Daoy (cell line): ENCODE measurements at regions not wholly inside any gene's neighbourhood (a gene's known extent, or its start where the extent isn't known, plus 50 kb on each side); places are given as distances from the start of the nearest gene placed in this dataset.
A peak's percentile ranks its signal among the peaks of the same experiment; 100 is the strongest.
"Not testable (repeated sequence)": the region's sequence is repeated elsewhere in the genome, so short reads cannot be mapped to it uniquely, and the experiment has no call there.

Source experiments
- DNase-seq: peaks from one replicate; pipeline ENCODE4 v3.0.0-alpha.2; 2015; ENCODE audit warnings: low read depth

DNA sequence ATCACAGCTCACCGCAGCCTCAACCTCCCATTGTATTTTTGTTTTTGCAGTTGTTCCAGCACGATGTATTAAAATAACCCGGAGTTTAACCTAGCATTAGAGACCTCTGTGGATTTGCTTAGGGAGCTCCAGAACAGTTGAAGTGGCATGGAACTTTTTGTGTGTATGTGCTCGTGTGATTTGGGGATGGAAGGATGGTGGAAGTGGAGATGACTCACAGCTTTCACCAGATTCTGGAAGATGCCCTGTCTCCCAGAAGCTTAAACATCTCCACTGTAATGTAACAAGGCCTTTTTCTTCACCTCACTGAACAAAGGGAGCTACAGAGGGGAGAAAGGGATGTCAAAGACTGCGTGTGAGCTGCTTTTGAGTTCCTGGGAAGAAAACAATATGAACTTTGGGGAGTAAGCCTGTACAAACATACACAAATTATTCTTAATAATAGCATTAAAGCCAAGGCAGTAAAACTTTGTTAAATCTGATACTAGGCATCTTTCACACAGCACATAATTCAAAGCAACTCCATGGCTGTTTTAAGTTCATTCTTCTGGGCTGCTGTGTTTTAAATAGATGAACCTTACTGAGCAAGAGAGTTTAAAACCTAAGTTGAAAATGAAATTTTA is 226.4 kb downstream of the ADAMTS15 start:
- peak; percentile 23 for DNase-seq

DNA sequence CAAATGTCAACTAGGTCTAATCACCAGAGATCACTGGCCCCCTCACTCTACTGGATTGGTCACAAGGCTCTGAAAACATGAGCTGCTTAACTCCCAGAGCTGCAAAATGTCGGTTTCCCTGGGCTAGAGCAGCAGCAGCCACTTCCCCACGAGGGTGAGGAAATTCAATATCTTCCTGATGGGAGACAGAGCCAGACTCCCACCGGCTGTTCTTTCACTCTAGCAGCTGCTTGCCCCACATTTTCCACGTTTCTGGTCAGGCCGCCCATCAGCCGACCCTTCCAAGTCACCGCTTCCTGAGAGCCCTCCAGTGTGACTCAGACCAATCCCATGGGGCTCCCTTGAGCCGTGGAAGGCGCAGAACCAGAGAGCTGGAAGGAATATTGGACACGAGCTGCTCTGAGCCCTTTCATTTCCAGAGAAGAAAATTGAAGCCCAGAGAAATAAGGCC is 227.0 kb downstream of the ADAMTS15 start:
- peak; percentile 92 for DNase-seq

- DNase-seq = no peak
Measured at GRCh38 chr11:130675917-130676316, 227.5 kb downstream of the ADAMTS15 start.

GRCh38 chr11:130677486-130678153 is 229.2 kb downstream of the ADAMTS15 start:
- peak; percentile 92 for DNase-seq

DNA sequence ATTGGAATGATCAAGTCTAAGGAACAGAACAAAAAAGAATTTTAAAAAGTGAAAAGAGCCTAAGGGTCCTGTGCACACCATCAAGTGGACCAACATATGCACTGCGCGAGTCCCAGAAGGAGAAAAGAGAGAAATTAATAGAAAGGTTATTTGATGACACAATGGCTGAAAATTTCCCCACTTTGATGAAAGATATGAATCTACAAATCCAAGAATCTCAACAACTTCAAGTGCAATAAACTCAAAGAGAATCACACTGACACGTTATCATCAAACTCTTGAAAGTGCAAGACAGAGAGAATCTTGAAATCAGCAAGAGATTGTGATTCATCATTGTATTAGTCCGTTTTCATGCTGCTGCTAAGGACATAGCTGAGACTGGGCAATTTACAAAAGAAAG is 230.8 kb downstream of the ADAMTS15 start:
- DNase-seq = no peak

DNA sequence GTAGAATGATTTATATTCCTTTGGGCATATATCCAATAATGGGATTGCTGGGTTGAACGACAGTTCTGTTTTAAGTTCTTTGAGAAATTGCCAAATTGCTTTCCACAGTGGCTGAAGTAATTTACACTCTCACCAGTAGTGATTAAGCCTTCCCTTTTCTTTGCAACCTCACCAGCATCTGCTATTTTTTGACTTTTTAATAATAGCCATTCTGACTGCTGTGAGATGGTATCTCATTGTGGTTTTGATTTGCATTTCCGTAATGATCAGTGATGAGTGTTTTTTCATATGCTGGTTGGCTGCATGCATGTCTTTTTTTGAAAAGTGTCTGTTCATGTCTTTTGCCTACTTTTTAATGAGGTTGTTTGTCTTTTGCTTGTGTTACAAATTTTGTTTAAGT is 233.8 kb downstream of the SNX19 start:
- DNase-seq = not testable (repeated sequence)

- no peak for DNase-seq
Measured at GRCh38 chr11:130689222-130689908, 226.9 kb downstream of the SNX19 start.

GRCh38 chr11:130691581-130691980 is 224.7 kb downstream of the SNX19 start:
- DNase-seq = no peak

DNA sequence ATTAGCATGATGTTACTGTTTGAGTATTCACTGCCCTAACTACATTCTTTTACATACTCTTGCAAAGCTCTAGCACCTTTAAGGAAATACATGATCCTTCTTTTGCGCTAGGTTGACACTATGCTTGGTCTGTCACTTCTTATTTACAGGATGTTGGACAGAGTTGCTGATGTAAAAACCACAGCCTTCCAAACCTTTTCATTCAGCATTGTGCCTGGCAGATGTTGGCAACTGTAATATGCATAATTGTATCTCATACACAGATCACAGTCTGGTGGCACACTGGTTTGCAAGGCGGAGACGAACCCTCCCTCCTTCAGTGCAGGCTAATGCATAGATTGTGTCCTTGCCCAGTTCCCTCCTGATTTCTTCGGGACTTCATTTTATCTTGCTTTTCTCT is 224.1 kb downstream of the SNX19 start:
- DNase-seq = no peak

DNA sequence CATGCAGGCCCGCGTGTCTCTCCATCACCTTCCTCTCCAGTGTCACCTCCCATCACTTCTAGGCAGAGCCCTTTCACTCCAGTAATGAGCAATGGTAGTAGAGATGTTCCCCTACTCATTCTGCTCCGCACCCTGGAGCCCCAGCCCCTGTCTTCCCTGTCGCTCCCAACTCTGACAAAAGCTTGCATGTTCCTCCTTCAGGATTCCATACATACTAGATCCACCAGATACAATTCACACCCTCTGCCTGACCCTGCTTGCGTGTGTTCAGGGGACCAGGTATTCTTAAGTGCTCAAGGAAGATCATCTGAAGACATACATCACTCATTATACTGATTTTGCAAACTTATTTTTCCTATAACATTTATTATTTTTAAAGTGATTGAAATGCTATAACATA is 222.7 kb downstream of the SNX19 start:
- no peak for DNase-seq

GRCh38 chr11:130694488-130695045 is 221.7 kb downstream of the SNX19 start:
- DNase-seq = no peak

DNA sequence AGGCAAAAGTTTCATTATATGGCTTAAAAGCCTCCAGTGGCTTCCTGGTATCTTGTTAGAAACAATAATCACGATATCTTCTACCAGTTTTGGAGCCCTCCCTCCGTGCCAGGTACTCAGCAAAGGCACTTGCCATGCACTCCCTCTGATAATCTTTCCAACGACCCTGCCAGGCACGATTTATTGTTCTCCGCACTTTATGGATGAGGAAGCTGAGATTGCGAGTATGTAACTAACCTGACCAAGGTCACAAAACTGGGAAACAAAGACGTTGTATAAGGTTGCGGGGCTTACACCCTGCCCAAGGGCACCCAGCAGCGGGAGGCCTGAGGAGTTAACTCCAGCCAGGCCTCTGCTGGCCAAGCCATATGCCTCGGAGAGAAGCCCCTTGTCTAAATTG is 218.1 kb downstream of the SNX19 start:
- no peak for DNase-seq

GRCh38 chr11:130699561-130699960 is 216.7 kb downstream of the SNX19 start:
- DNase-seq = no peak

- DNase-seq = no peak
Measured at GRCh38 chr11:130700092-130700491, 216.2 kb downstream of the SNX19 start.

DNA sequence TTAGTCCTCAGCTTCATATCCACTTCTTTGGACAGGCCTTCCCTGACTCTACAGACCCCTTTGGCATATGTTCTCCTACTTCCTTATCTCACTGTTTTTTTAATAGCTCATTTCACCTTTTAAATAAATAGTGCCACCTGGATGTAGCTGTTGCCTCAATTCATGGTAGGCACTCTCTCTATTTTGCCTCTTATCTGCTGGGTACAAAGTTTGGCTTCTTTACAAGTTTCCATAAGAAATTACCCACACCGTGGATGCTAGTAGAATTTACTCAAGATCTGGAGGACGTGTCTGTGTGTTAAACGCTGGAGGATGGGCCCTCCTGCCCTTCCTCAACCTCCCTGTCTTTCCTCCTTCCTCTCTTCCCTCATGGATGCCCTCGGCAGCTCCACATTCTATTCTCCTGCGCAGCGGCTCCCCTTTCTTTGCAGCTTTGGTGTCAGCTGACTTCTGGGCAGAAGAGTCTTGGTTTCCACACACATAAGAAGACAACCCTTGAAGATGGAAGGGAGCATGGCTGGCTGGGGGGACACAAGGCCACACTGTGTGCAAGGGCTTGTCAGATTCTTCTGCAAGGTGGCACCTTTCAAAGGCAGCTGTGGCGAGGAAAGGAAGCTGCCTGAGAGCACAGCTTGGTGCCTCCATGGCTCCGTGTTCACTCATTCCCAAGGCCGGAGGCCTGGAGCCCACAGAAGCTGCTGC is 212.6 kb downstream of the SNX19 start:
- DNase-seq = no peak

GRCh38 chr11:130705670-130706421 is 210.4 kb downstream of the SNX19 start:
- DNase-seq = peak; percentile 37

DNA sequence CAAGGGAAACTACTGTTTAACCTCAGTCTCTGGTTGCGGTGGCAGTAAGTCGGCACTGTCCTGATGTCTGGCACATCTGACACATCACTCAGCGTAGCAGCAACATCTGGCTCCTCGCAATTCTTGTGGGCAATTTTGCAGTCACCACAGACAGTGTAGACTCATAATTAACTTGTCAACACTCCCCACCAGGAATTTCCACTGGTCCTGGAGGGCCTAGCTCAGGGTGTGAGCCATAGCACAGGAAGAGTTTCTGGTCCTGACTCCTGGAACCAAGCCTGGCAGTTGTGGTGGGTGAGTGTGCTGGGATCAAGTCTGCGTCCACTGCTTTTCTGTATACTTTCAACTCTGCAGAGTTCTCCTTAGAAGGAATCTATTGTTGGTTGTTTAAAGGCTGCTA is 209.7 kb downstream of the SNX19 start:
- peak; percentile 94 for DNase-seq

DNA sequence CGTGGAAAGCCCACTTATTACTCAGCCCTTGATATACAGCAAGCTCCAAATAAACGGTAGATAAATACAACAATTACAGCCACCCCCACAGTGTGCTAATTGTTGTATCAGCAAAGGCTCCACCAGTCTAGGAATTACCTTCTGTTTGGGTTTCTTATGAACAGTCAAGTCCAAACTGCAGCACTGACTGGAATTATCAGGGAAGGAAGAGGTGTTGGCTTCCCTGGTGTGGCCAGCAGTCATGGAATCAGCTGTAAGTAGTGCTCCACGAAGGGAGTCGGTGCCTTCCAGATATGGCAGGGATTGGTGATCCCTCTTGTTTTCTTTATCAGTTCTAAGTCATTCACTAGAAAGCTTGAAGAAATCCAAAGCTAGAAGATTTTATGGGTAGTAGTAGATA is 209.1 kb downstream of the SNX19 start:
- DNase-seq = no peak

DNA sequence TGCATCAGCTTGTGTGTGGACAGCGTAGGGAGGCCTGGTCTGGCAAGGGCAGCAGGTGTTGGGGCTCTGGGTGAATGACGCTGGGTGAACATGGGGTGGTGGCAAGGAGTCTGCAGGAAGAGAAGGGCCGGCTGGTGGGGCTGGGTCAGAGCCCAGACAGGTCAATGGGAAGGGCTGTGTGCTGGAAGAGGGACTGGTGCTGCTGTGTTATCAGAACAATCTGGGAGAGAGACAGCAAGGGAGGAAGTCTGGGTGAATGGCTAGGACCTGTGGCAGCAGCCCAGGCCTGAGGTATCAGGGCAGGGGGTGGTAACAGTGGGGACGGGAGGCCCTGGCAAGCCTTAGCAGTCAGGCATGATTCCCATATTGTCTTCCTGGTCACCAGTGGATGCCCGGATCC is 206.7 kb downstream of the SNX19 start:
- DNase-seq = no peak

- no peak for DNase-seq
Measured at GRCh38 chr11:130710021-130710420, 206.3 kb downstream of the SNX19 start.

DNA sequence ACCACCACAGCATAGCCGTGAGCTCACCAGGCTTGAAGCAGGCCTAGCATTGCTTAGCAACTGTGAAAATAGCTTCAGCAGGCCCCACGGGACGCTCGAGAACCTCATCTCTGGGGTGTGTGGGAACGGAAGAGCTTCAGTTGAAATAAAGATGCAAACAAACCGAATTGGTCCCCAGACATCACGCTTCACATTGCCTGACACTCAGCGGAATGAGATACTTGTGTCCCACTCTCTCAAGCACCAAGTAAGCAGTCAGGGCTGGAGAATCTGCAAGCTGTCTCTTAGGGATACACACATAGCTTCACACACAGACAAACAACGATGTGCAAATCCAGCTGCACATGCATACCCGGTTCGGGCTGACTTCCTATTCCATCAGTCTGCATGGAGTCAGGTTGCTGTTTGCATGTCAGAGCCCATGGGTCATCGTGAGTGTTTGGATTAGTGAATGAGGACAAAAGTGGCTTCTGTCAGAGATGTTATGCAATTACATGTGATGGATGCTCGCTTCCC is 205.7 kb downstream of the SNX19 start:
- DNase-seq = no peak
